H1 (cell line): ENCODE measurements at regions not wholly inside any gene's neighbourhood (a gene's known extent, or its start where the extent isn't known, plus 50 kb on each side); places are given as distances from the start of the nearest gene placed in this dataset.

Experiments used
- CTCF ChIA-PET: fragments of 300-600 bp; sonication (Branson Sonifier 250); formaldehyde crosslinking; loops from one replicate; lab custom pipeline; 2021; ENCODE audit not compliant: partially characterized antibody; lab: Charles Lee
- POLR2A ChIA-PET: fragments of 300-600 bp; sonication (Branson Sonifier 250); formaldehyde crosslinking; loops from one replicate; lab custom pipeline; 2021; ENCODE audit warnings: inconsistent platforms; ENCODE audit not compliant: partially characterized antibody; lab: Charles Lee
- DNase-seq, 2 experiments: peaks; one replicate each; pipeline versions ENCODE4 v3.0.0 to v3.0.0-alpha.2; 2010 to 2022; ENCODE audit warnings: low spot score in 2 of 2, low read depth in 1 of 2, mixed read lengths in 1 of 2
- FAIRE-seq: peaks from 2 replicates; lab custom pipeline; 2011; peaks lifted over from hg19 to GRCh38; lab: Jason Lieb, UNC
- H2AFZ ChIP-seq: 2 replicates; pipeline ENCODE4 v1.8.1; 2012; ENCODE audit warnings: low read length, inconsistent platforms
- H2AK5ac ChIP-seq: 2 replicates; pipeline ENCODE4 v1.6.1; 2013; ENCODE audit warnings: low read depth, low read length
- H2BK120ac ChIP-seq: replicated peaks from 2 replicates; pipeline ENCODE3; 2013; ENCODE audit warnings: low read depth, low read length, inconsistent platforms
- H2BK12ac ChIP-seq: 2 replicates; pipeline ENCODE4 v1.6.1; 2013; ENCODE audit warnings: low read depth, low read length
- H2BK15ac ChIP-seq: 2 replicates; pipeline ENCODE4 v1.6.1; 2013; ENCODE audit warnings: low read length
- H2BK20ac ChIP-seq: 2 replicates; pipeline ENCODE4 v1.6.1; 2013; ENCODE audit warnings: low read length
- H2BK5ac ChIP-seq: 2 replicates; pipeline ENCODE4 v1.6.1; 2013; ENCODE audit warnings: low read depth, low read length
- H3K14ac ChIP-seq: 2 replicates; pipeline ENCODE4 v1.6.1; 2013; ENCODE audit warnings: inconsistent platforms; ENCODE audit not compliant: insufficient read length
- H3K18ac ChIP-seq: 2 replicates; pipeline ENCODE4 v1.6.1; 2013; ENCODE audit warnings: low read length; ENCODE audit errors: extremely low read depth
- H3K23ac ChIP-seq: 2 replicates; pipeline ENCODE4 v1.6.1; 2013; ENCODE audit warnings: inconsistent platforms; ENCODE audit not compliant: insufficient read length
- H3K23me2 ChIP-seq: 2 replicates; pipeline ENCODE4 v1.6.1; 2013; ENCODE audit warnings: low read depth, low read length
- H3K27ac ChIP-seq: 2 replicates; pipeline ENCODE4 v1.6.1; 2011; ENCODE audit warnings: low read depth, low read length, inconsistent platforms
- H3K27me3 ChIP-seq, 4 experiments: replicated peaks in 1 of 4; 1 replicate in 1 of 4; 2 replicates in 3 of 4; pipeline versions ENCODE4 v1.6.1 to v1.8.1; 2011 to 2013; ENCODE audit warnings: low read length in 3 of 4, mild to moderate bottlenecking in 3 of 4, inconsistent platforms in 2 of 4, mixed read lengths in 2 of 4, moderate library complexity in 1 of 4; ENCODE audit not compliant: control insufficient read depth in 3 of 4, insufficient read depth in 3 of 4; ENCODE audit errors: extremely low read depth in 1 of 4
- H3K36me3 ChIP-seq, 4 experiments: 2 replicates each; pipeline versions ENCODE4 v1.6.1 to v1.8.1; 2011 to 2013; ENCODE audit warnings: mild to moderate bottlenecking in 4 of 4, low read length in 3 of 4, moderate library complexity in 2 of 4, control low read depth in 1 of 4, inconsistent platforms in 1 of 4; ENCODE audit not compliant: insufficient read depth in 4 of 4, control insufficient read depth in 2 of 4
- H3K4ac ChIP-seq: replicated peaks from 2 replicates; pipeline ENCODE3; 2013; ENCODE audit warnings: low read length, low read depth, mixed read lengths, inconsistent platforms; ENCODE audit not compliant: insufficient read length
- H3K4me1 ChIP-seq, 4 experiments: replicated peaks in 1 of 4; 1 replicate in 1 of 4; 2 replicates in 3 of 4; pipeline versions ENCODE4 v1.6.1 to v1.8.1; 2011 to 2013; ENCODE audit warnings: low read length in 3 of 4, inconsistent platforms in 2 of 4, mixed read lengths in 1 of 4; ENCODE audit not compliant: insufficient read depth in 4 of 4, control insufficient read depth in 3 of 4
- H3K4me2 ChIP-seq, 2 experiments: 2 replicates each; pipeline versions ENCODE4 v1.6.1 to v1.8.1; 2011 to 2013; ENCODE audit warnings: low read depth in 2 of 2, low read length in 2 of 2, control low read depth in 1 of 2, inconsistent platforms in 1 of 2, mild to moderate bottlenecking in 1 of 2; ENCODE audit not compliant: insufficient read depth in 1 of 2
- H3K4me3 ChIP-seq, 4 experiments: fragments of 200-600, 300-600 bp in 1 of 4; sonication (generic), shearing (Covaris generic), sonication (Bioruptor Twin) in 1 of 4; 2 replicates each; pipeline versions ENCODE4 v1.5.1 to v1.8.1; 2011 to 2016; ENCODE audit warnings: low read length in 4 of 4, low read depth in 3 of 4, control low read depth in 2 of 4, inconsistent platforms in 2 of 4, mild to moderate bottlenecking in 2 of 4, mixed read lengths in 1 of 4, moderate library complexity in 1 of 4; ENCODE audit not compliant: insufficient read depth in 2 of 4; ENCODE audit errors: extremely low read depth in 1 of 4
- H3K56ac ChIP-seq: replicated peaks from 2 replicates; pipeline ENCODE3; 2013; ENCODE audit warnings: low read depth, mild to moderate bottlenecking, mixed read lengths, low read length, inconsistent platforms; ENCODE audit not compliant: insufficient read length
- H3K79me1 ChIP-seq: 2 replicates; pipeline ENCODE4 v1.6.1; 2013; ENCODE audit warnings: low read depth, low read length, control low read depth
- H3K79me2 ChIP-seq, 2 experiments: 2 replicates each; pipeline versions ENCODE4 v1.6.1 to v1.8.1; 2012 to 2013; ENCODE audit warnings: low read length in 2 of 2, mild to moderate bottlenecking in 2 of 2, inconsistent platforms in 1 of 2; ENCODE audit not compliant: insufficient read depth in 2 of 2, control insufficient read depth in 1 of 2
- H3K9ac ChIP-seq, 4 experiments: replicated peaks in 1 of 4; 1 replicate in 1 of 4; 2 replicates in 3 of 4; pipeline versions ENCODE4 v1.6.1 to v1.8.1; 2011 to 2013; ENCODE audit warnings: low read depth in 3 of 4, low read length in 3 of 4, control low read depth in 2 of 4, mild to moderate bottlenecking in 2 of 4, moderate library complexity in 2 of 4, inconsistent platforms in 1 of 4; ENCODE audit errors: extremely low read depth in 1 of 4
- H3K9me3 ChIP-seq, 2 experiments: 2 replicates each; pipeline versions ENCODE4 v1.6.1 to v1.8.1; 2012 to 2013; ENCODE audit warnings: mild to moderate bottlenecking in 2 of 2, moderate library complexity in 2 of 2, control low read depth in 1 of 2, inconsistent platforms in 1 of 2, low read depth in 1 of 2, low read length in 1 of 2, mixed read lengths in 1 of 2; ENCODE audit not compliant: insufficient read depth in 2 of 2
- H4K20me1 ChIP-seq, 2 experiments: replicated peaks in 1 of 2; 2 replicates each; pipeline versions ENCODE3 to v1.8.1; 2011 to 2013; ENCODE audit warnings: inconsistent platforms in 2 of 2, low read length in 2 of 2, mild to moderate bottlenecking in 1 of 2; ENCODE audit not compliant: insufficient read depth in 2 of 2, control insufficient read depth in 1 of 2
- H4K5ac ChIP-seq: 2 replicates; pipeline ENCODE4 v1.6.1; 2013; ENCODE audit warnings: low read length, low read depth, mixed read lengths, inconsistent platforms; ENCODE audit not compliant: insufficient read length
- H4K8ac ChIP-seq: 2 replicates; pipeline ENCODE4 v1.8.0; 2013; ENCODE audit warnings: mild to moderate bottlenecking, moderate library complexity, low read length, inconsistent platforms; ENCODE audit not compliant: insufficient read depth; ENCODE audit errors: extremely low read depth
- H4K91ac ChIP-seq: replicated peaks from 2 replicates; pipeline ENCODE3; 2013; ENCODE audit warnings: low read length, mixed read lengths, inconsistent platforms; ENCODE audit not compliant: insufficient read length
- BACH1 ChIP-seq: IDR thresholded peaks from 2 replicates; pipeline ENCODE4 v1.6.1; 2012; ENCODE audit warnings: low read length, improper control_type of control experiment
- E2F6 ChIP-seq: IDR thresholded peaks from 2 replicates; pipeline ENCODE4 v1.6.1; 2012; ENCODE audit warnings: inconsistent platforms
- EZH2 ChIP-seq: fragments of 200-600 bp; sonication (generic); IDR thresholded peaks from 2 replicates; pipeline ENCODE4 v1.7.1; 2012; ENCODE audit warnings: low read depth, mild to moderate bottlenecking, moderate library complexity, low read length, inconsistent platforms; ENCODE audit not compliant: severe bottlenecking
- GABPA ChIP-seq: IDR thresholded peaks from 2 replicates; pipeline ENCODE4 v1.6.1; 2011; ENCODE audit warnings: mild to moderate bottlenecking, low read length, moderate library complexity, borderline replicate concordance; ENCODE audit not compliant: insufficient read depth
- GTF2F1 ChIP-seq: IDR thresholded peaks from 2 replicates; pipeline ENCODE4 v1.6.1; 2012; ENCODE audit warnings: low read depth, low read length, improper control_type of control experiment, borderline replicate concordance
- JUN ChIP-seq: IDR thresholded peaks from 2 replicates; pipeline ENCODE4 v1.6.1; 2011; ENCODE audit warnings: low read depth, mild to moderate bottlenecking, improper control_type of control experiment, low read length
- NANOG ChIP-seq: IDR thresholded peaks from 2 replicates; pipeline ENCODE4 v1.6.1; 2011; ENCODE audit warnings: low read length, low read depth, mild to moderate bottlenecking, inconsistent platforms; ENCODE audit not compliant: insufficient read depth, poor library complexity, severe bottlenecking
- PHF8 ChIP-seq: fragments of 200-600 bp; sonication (generic); conservative IDR thresholded peaks from 2 replicates; pipeline ENCODE4 v1.7.1; 2012; ENCODE audit warnings: low read depth, mild to moderate bottlenecking, inconsistent platforms, low read length, moderate library complexity
- RBBP5 ChIP-seq: IDR thresholded peaks from 2 replicates; pipeline ENCODE4 v1.7.1; 2012; ENCODE audit warnings: low read depth, mild to moderate bottlenecking, inconsistent platforms, low read length, moderate library complexity, borderline replicate concordance
- RNF2 ChIP-seq: fragments of 200-900, 300-1000 bp; sonication (generic); IDR thresholded peaks from 2 replicates; pipeline ENCODE4 v1.7.1; 2016; ENCODE audit warnings: borderline replicate concordance, low read depth, mild to moderate bottlenecking, antibody characterized with exemption, low read length; ENCODE audit not compliant: poor library complexity, severe bottlenecking; ENCODE audit errors: missing control alignments
- SIX5 ChIP-seq: IDR thresholded peaks from 2 replicates; pipeline ENCODE4 v1.6.1; 2011; ENCODE audit warnings: mild to moderate bottlenecking, low read depth, low read length
- SP4 ChIP-seq: IDR thresholded peaks from 2 replicates; pipeline ENCODE4 v1.6.1; 2012; ENCODE audit warnings: low read length, inconsistent platforms
- TAF1 ChIP-seq: IDR thresholded peaks from 2 replicates; pipeline ENCODE4 v1.6.1; 2011; ENCODE audit warnings: mild to moderate bottlenecking, low read depth, low read length
- TCF12 ChIP-seq: IDR thresholded peaks from 2 replicates; pipeline ENCODE4 v1.6.1; 2011; ENCODE audit warnings: low read depth, mild to moderate bottlenecking, low read length
- whole genome bisulfite sequencing, 2 experiments: shearing (Covaris generic) in 1 of 2; methylation state at CpG; one replicate each; pipeline versions ENCODE4 v1.1.6 to v1.1.7; 2013 to 2015; ENCODE audit warnings: low lambda C conversion rate in 2 of 2, mixed read lengths in 2 of 2, inconsistent platforms in 1 of 2, low coverage in 1 of 2, missing lambda C conversion rate in 1 of 2; ENCODE audit not compliant: insufficient replicate concordance in 2 of 2, insufficient coverage in 1 of 2, insufficient read length in 1 of 2; ENCODE audit errors: extremely low coverage in 1 of 2, missing lambda C conversion rate in 1 of 2; 5-methylcytosine and 5-hydroxymethylcytosine counted together

- FAIRE-seq (no peak), DNase-seq (no peak)
- Histone ChIP-seq H2BK20ac (no peak overlapping the region), H3K23ac (no peak overlapping the region), H3K9ac (no peak overlapping the region), H3K79me1 (no peaks in the 10 kb centered on the region), H2BK120ac (no peak overlapping the region), H3K4ac (no peak overlapping the region), H3K4me3 (no peak overlapping the region), H3K79me2 (no peaks in the 10 kb centered on the region), H4K91ac (no peak overlapping the region), H3K27ac (no peak overlapping the region), H3K14ac (no peak overlapping the region), H3K9me3 (no peaks in the 10 kb centered on the region), H3K56ac (no peak overlapping the region), H2BK15ac (no peak overlapping the region), H2BK12ac (no peak overlapping the region), H3K27me3 (no peaks in the 10 kb centered on the region), H4K8ac (no peak overlapping the region), H4K20me1 (no peaks in the 10 kb centered on the region), H3K23me2 (no peaks in the 10 kb centered on the region), H2BK5ac (no peak overlapping the region), H3K18ac (no peak overlapping the region), H3K4me1 (no peaks in the 10 kb centered on the region), H4K5ac (no peak overlapping the region), H3K4me2 (no peak overlapping the region), H2AFZ (no peak overlapping the region), H2AK5ac (no peak overlapping the region), H3K36me3 (no peaks in the 10 kb centered on the region)
- 92% methylated on average over 2 of the region's 2 CpGs; no CpG with 5 or more reads in 1 of the 2 experiments for WGBS, 2 experiments
- ChIA-PET CTCF (interaction anchor here (1.1 kb wide), 1 partner anchor 152 kb away, joined by 4 read pairs; no protein-coding TSS in a partner anchor), POLR2A (interaction anchor here (0.6 kb wide), 1 partner anchor 123 kb away, joined by 3 read pairs; no protein-coding TSS in a partner anchor)
- TF ChIP-seq PHF8 (no peak), RBBP5 (no peak), NANOG (no peak), EZH2 (no peak), SIX5 (no peak), GTF2F1 (no peak), TAF1 (no peak), GABPA (no peak), JUN (no peak), SP4 (no peak), BACH1 (no peak), RNF2 (no peak), E2F6 (no peak), TCF12 (no peak)
Observed at GRCh38 chr10:28967031-28967430, 289.7 kb downstream of the BAMBI start.
